Activated naive CD4-positive, alpha-beta T cell treated with anti-CD3 and anti-CD28 coated beads for 36 hours (primary cell): ENCODE measurements at regions not wholly inside any gene's neighbourhood (a gene's known extent, or its start where the extent isn't known, plus 50 kb on each side); places are given as distances from the start of the nearest gene placed in this dataset.

ENCODE experiments used
- CTCF ChIA-PET: fragments of 350-600 bp; sonication (Branson Sonifier 250); formaldehyde crosslinking; loops from one replicate; lab custom pipeline; 2021; ENCODE audit warnings: antibody characterized with exemption; lab: Charles Lee
- DNase-seq: peaks from one replicate; pipeline ENCODE4 v3.0.0-alpha.2; 2020
- H3K27ac Mint-ChIP-seq: one replicate; pipeline ENCODE4 v1.8.0; 2021; ENCODE audit warnings: mild to moderate bottlenecking, mixed read lengths
- H3K27me3 Mint-ChIP-seq: one replicate; pipeline ENCODE4 v1.8.0; 2021; ENCODE audit warnings: low read depth, mixed read lengths
- H3K36me3 Mint-ChIP-seq: one replicate; pipeline ENCODE4 v1.8.0; 2021; ENCODE audit warnings: low read depth, mixed read lengths
- H3K4me1 Mint-ChIP-seq: one replicate; pipeline ENCODE4 v1.8.0; 2021; ENCODE audit warnings: low read depth, mixed read lengths
- H3K4me3 Mint-ChIP-seq: one replicate; pipeline ENCODE4 v1.8.0; 2021; ENCODE audit warnings: mild to moderate bottlenecking, moderate library complexity, mixed read lengths
- H3K9me3 Mint-ChIP-seq: one replicate; pipeline ENCODE4 v1.8.0; 2021; ENCODE audit warnings: mixed read lengths
- intact Hi-C: fragments of 100-400 bp; cut with micrococcal nuclease; formaldehyde crosslinking; loops from one replicate; pipeline ENCODE4 v1.15.1; 2023

GRCh38 chr11:24297461-24297860 is 199.4 kb upstream of the LUZP2 start:
- no peak overlapping the region for H3K4me3 Mint-ChIP-seq
- no peaks in the 10 kb centered on the region for H3K27me3 Mint-ChIP-seq
- intact Hi-C loops, result no loop called here
- DNase-seq, result no peak
- H3K9me3 Mint-ChIP-seq, result peaks cover 5% of the 10 kb centered on the region
- no peaks in the 10 kb centered on the region for H3K4me1 Mint-ChIP-seq
- H3K27ac Mint-ChIP-seq, result no peak overlapping the region
- no peaks in the 10 kb centered on the region for H3K36me3 Mint-ChIP-seq
- CTCF ChIA-PET, result no interaction called here

DNA sequence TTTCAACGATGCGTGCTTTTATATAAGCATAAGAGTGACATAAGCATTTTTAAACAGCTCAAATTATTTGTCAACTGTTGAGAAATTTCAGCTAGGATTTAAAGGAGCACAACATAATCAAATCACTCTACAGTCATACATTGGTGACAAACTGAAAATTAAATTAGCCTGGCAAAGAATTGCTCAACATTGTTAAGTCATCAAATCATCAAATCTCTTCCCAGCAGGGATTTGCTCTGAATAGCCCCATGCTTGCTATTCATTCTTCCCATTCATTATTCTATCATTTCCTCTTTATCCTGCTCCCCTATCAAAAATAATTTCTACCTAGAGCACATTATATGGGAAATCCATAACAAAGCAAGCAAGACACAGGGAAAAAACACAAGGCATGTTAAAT is 198.7 kb upstream of the LUZP2 start:
- Mint-ChIP-seq H3K27ac (no peak overlapping the region), H3K9me3 (peaks cover 3% of the 10 kb centered on the region), H3K36me3 (no peaks in the 10 kb centered on the region), H3K4me1 (no peaks in the 10 kb centered on the region), H3K4me3 (no peak overlapping the region), H3K27me3 (no peaks in the 10 kb centered on the region)
- CTCF ChIA-PET, result no interaction called here
- DNase-seq, result no peak
- intact Hi-C loops, result no loop called here

DNA sequence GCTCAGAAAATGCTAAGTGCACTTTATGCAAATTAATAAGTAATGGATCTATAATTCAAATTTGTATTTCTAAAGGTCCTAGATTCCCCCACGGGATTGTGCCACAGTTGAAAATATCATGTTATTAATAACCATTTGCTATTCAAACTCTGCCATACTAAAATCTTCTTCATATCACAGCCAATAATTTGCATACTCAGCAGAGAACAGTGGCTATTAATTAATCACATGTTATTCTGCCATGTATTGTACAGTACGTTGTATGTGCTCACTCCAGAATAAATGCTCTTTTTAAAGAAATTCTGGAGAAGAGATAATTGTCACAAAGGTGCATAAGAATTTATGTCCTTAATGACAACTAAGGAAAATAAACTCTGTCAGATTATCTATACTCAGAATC is 184.9 kb upstream of the LUZP2 start:
- CTCF ChIA-PET, result no interaction called here
- intact Hi-C loops, result no loop called here
- Mint-ChIP-seq H3K27me3 (no peaks in the 10 kb centered on the region), H3K36me3 (no peaks in the 10 kb centered on the region), H3K4me3 (no peak overlapping the region), H3K4me1 (no peaks in the 10 kb centered on the region), H3K9me3 (peaks cover 5% of the 10 kb centered on the region), H3K27ac (no peak overlapping the region)
- DNase-seq, result no peak

DNA sequence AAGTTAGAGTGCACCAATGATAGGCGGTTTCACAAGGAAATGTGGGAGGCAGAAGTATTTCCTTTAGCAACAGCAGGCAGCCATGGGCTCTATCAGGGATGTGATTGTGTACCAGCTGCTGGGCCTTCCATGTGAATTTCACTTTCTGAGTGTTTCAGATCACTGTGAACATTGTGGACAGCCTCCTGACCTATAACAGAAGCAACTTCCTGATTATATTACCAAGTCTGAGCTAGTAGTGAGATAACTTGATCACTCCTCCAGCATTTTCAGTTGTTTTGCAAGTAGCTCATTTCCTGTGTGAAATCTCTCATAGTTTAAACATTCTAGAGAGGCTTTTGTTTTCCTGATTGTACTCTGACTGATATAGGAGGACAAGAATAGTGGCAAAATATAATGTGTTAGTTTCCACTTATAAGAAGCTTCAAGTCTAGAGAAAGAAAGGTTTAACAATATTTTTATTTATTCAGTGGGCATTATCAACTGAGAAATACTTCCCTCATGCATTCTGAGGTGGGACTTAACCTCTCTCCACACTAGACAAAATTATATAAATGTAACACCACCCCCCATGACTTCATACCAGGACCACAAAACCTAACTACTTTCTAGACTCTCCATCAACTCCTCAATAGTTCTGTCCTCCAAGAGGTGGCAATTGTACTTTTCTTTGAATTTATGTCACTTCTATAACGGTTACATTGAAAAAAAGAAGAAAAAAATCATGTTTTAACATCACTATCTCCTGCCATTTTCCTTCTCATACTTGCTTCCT is 184.2 kb upstream of the LUZP2 start:
- CTCF ChIA-PET, result no interaction called here
- Mint-ChIP-seq H3K9me3 (peaks cover 11% of the 10 kb centered on the region), H3K27ac (no peak overlapping the region), H3K27me3 (no peaks in the 10 kb centered on the region), H3K4me1 (no peaks in the 10 kb centered on the region), H3K36me3 (no peaks in the 10 kb centered on the region), H3K4me3 (no peak overlapping the region)
- intact Hi-C loops, result no loop called here
- no peak for DNase-seq

- intact Hi-C loops, result no loop called here
- Mint-ChIP-seq H3K4me1 (no peaks in the 10 kb centered on the region), H3K9me3 (peaks cover 14% of the 10 kb centered on the region), H3K36me3 (no peaks in the 10 kb centered on the region), H3K27ac (no peak overlapping the region), H3K27me3 (no peaks in the 10 kb centered on the region), H3K4me3 (no peak overlapping the region)
- CTCF ChIA-PET, result no interaction called here
- no peak for DNase-seq
Observed at GRCh38 chr11:24321229-24321628, 175.6 kb upstream of the LUZP2 start.

DNA sequence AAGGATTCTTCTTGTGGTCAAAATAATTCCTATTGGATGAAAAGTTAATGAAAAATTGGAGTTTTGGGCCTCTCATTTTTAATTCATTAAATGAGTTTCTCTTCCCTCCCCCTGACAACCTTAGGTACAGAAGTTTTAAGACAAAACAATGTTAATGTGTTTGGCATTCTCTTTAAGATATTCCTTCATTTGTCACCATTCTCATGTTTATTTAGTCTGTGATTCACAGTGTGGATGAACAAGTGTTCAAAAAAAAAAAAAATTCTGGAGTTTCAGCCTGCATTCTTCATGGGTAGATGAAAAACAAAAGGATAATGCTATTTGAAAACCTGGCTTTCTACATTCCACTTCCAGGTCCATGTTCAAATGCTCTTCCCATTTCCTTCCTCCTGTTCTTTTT is 172.6 kb upstream of the LUZP2 start:
- H3K4me1 Mint-ChIP-seq, result no peaks in the 10 kb centered on the region
- no peak overlapping the region for H3K4me3 Mint-ChIP-seq
- intact Hi-C loops, result no loop called here
- no peaks in the 10 kb centered on the region for H3K27me3 Mint-ChIP-seq
- CTCF ChIA-PET, result no interaction called here
- peaks cover 5% of the 10 kb centered on the region for H3K9me3 Mint-ChIP-seq
- no peak for DNase-seq
- no peaks in the 10 kb centered on the region for H3K36me3 Mint-ChIP-seq
- no peak overlapping the region for H3K27ac Mint-ChIP-seq

- Mint-ChIP-seq H3K36me3 (no peaks in the 10 kb centered on the region), H3K27ac (no peak overlapping the region), H3K4me1 (no peaks in the 10 kb centered on the region), H3K4me3 (no peak overlapping the region), H3K9me3 (no peaks in the 10 kb centered on the region), H3K27me3 (no peaks in the 10 kb centered on the region)
- no peak for DNase-seq
- CTCF ChIA-PET, result no interaction called here
- intact Hi-C loops, result no loop called here
Observed at GRCh38 chr11:24344222-24344621, 152.6 kb upstream of the LUZP2 start.

- DNase-seq, result no peak
- CTCF ChIA-PET, result no interaction called here
- Mint-ChIP-seq H3K27me3 (no peaks in the 10 kb centered on the region), H3K4me1 (no peaks in the 10 kb centered on the region), H3K9me3 (peaks cover 2% of the 10 kb centered on the region), H3K4me3 (no peak overlapping the region), H3K27ac (no peak overlapping the region), H3K36me3 (no peaks in the 10 kb centered on the region)
- intact Hi-C loops, result no loop called here
Observed at GRCh38 chr11:24348908-24349307, 147.9 kb upstream of the LUZP2 start.

DNA sequence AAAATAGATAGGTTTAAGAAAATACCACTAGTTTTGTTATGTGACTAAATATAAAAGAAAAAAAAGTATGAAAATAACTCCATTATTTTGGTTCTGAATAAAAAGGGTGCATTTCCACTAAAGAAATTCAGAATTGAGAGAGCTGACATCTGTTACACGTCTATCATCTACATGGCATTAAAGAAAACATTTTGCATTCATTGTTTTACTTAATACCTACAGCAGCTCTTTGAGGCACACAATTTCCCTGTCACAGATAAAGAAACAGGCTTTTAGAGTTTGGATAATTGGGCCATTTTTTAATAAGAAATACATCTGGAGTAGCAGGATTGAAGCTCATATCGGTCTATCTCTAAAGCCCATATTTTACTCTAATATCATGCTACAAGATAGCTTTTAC is 145.7 kb upstream of the LUZP2 start:
- Mint-ChIP-seq H3K27ac (no peak overlapping the region), H3K4me3 (no peak overlapping the region), H3K9me3 (peaks cover 2% of the 10 kb centered on the region), H3K27me3 (no peaks in the 10 kb centered on the region), H3K4me1 (no peaks in the 10 kb centered on the region), H3K36me3 (no peaks in the 10 kb centered on the region)
- no peak for DNase-seq
- CTCF ChIA-PET, result no interaction called here
- intact Hi-C loops, result no loop called here

- no peaks in the 10 kb centered on the region for H3K36me3 Mint-ChIP-seq
- intact Hi-C loops, result no loop called here
- no peak overlapping the region for H3K27ac Mint-ChIP-seq
- H3K4me1 Mint-ChIP-seq, result no peaks in the 10 kb centered on the region
- H3K4me3 Mint-ChIP-seq, result no peak overlapping the region
- CTCF ChIA-PET, result no interaction called here
- no peak for DNase-seq
- H3K27me3 Mint-ChIP-seq, result no peaks in the 10 kb centered on the region
- peaks cover 2% of the 10 kb centered on the region for H3K9me3 Mint-ChIP-seq
Observed at GRCh38 chr11:24356501-24356900, 140.4 kb upstream of the LUZP2 start.

- Mint-ChIP-seq H3K36me3 (no peaks in the 10 kb centered on the region), H3K27ac (no peak overlapping the region), H3K4me1 (no peaks in the 10 kb centered on the region), H3K9me3 (peaks cover 2% of the 10 kb centered on the region), H3K4me3 (no peak overlapping the region), H3K27me3 (no peaks in the 10 kb centered on the region)
- no peak for DNase-seq
- intact Hi-C loops, result no loop called here
- CTCF ChIA-PET, result no interaction called here
Observed at GRCh38 chr11:24357620-24358410, 139.0 kb upstream of the LUZP2 start.

DNA sequence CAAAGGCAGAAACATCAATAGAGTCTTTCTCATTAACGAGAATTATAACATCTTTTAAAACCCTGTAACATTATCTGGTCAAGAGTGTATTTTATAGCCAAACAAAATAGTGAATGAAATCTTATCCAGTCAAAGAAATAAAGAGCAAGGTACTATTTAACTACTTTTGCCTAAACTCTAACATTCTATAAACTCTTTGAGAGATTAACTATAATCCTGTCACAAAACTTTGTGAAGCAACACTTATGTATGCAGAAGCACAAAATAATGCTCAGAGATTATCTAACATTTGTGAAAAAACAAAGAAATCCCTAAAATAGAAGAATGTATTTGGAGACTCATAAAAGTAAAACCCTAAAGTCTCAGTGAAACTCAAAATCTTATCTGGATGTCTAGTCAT is 124.4 kb upstream of the LUZP2 start:
- H3K4me3 Mint-ChIP-seq, result no peak overlapping the region
- DNase-seq, result no peak
- no peak overlapping the region for H3K27ac Mint-ChIP-seq
- H3K27me3 Mint-ChIP-seq, result no peaks in the 10 kb centered on the region
- no peaks in the 10 kb centered on the region for H3K4me1 Mint-ChIP-seq
- CTCF ChIA-PET, result no interaction called here
- intact Hi-C loops, result no loop called here
- H3K36me3 Mint-ChIP-seq, result no peaks in the 10 kb centered on the region
- peaks cover 8% of the 10 kb centered on the region for H3K9me3 Mint-ChIP-seq

GRCh38 chr11:24373516-24373915 is 123.3 kb upstream of the LUZP2 start:
- no peak for DNase-seq
- Mint-ChIP-seq H3K4me1 (no peaks in the 10 kb centered on the region), H3K27ac (no peak overlapping the region), H3K4me3 (no peak overlapping the region), H3K36me3 (no peaks in the 10 kb centered on the region), H3K27me3 (no peaks in the 10 kb centered on the region), H3K9me3 (peaks cover 12% of the 10 kb centered on the region)
- intact Hi-C loops, result no loop called here
- CTCF ChIA-PET, result no interaction called here
